Spleen (tissue), 7 donors: ENCODE measurements at regions not wholly inside any gene's neighbourhood (a gene's known extent, or its start where the extent isn't known, plus 50 kb on each side); places are given as distances from the start of the nearest gene placed in this dataset.

Experiments used
- CTCF ChIP-seq, 11 experiments: fragments of 200-600 bp in 7 of 11; fragments of 450-650 bp in 4 of 11; sonication (generic) in 4 of 11; IDR thresholded peaks in 8 of 11; conservative IDR thresholded peaks in 3 of 11; 1 replicate in 7 of 11; 2 replicates in 4 of 11; pipeline versions ENCODE4 v1.4.0 to v1.8.0; 2016 to 2021; ENCODE audit warnings: antibody characterized with exemption in 11 of 11, inconsistent platforms in 4 of 11, mild to moderate bottlenecking in 1 of 11
- POLR2A ChIP-seq, 3 donors: fragments of 450-650 bp; IDR thresholded peaks; one replicate each; pipeline ENCODE4 v1.5.1; 2017; ENCODE audit warnings: antibody characterized with exemption in 3 of 3, mild to moderate bottlenecking in 1 of 3
- POLR2AphosphoS5 ChIP-seq, 3 donors: sonication (generic); formaldehyde crosslinking; IDR thresholded peaks; one replicate each; pipeline ENCODE4 v1.5.1; 2017; ENCODE audit warnings: antibody characterized with exemption in 3 of 3
- donor health status: DM: no; HTN: no; CAD: no; lungs with moderate emphysema.
- donor health status: DM: no; HTN: no; CAD: no.
- donor health status: DM: no; HTN: no; CAD: no.

GRCh38 chr18:55073116-55073515 is 113.9 kb upstream of the CCDC68 start:
- TF ChIP-seq POLR2A (IDR thresholded peaks at IDR 0.05): no peak
- no peak for TF ChIP-seq CTCF (IDR thresholded peaks at IDR 0.05 in 8 of 11, conservative IDR thresholded peaks at IDR 0.05 in 3 of 11)
- no peak for TF ChIP-seq POLR2AphosphoS5 (IDR thresholded peaks at IDR 0.05)
